HFF-Myc (cell line): ENCODE measurements at regions not wholly inside any gene's neighbourhood (a gene's known extent, or its start where the extent isn't known, plus 50 kb on each side); places are given as distances from the start of the nearest gene placed in this dataset.

Experiments used
- DNase-seq: peaks from one replicate; pipeline ENCODE4 v3.0.0-alpha.2; 2011; ENCODE audit warnings: low read depth; ENCODE audit errors: extremely low read depth
- H3K4me3 ChIP-seq: replicated peaks from 2 replicates; pipeline ENCODE4 v1.5.1; 2011; ENCODE audit warnings: low read depth, mild to moderate bottlenecking, control low read depth, low read length
- TF ChIP-seq, protein P1 (sequence below): IDR thresholded peaks from 2 replicates; pipeline ENCODE4 v1.5.1; 2012; ENCODE audit warnings: mild to moderate bottlenecking, low read depth, low read length, control low read depth; ENCODE audit errors: missing control alignments

DNA sequence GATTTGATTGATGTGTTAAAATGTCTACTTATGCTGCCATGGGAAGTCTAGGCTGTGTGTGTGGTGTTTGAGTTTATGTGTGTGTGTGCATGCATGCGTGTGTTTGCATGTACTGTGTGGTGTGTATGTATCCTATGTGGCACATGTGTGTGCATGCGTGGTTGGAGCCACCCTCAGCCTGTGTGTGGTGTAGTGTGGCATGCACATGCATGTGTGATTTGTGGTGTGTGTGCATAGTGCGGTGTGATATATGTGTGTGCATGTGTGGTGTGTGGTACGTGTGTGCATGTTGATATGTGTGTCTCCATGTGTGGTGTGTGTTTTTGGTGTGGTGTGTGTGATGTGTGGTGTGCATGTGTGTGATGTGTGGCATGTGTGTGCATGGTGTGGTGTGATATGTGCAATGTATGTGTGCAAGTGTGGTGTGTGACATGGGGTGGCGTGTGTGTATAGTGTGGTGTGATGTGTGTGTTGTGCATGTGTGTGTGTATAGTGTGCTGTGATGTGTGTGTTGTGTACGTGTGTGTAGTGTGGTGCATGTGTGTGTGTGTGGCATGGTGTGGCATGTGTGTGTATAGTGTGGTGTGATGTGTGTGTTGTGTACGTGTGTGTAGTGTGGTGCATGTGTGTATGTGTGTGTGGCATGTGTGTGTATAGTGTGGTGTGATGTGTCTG, 66.6 kb upstream of the HDAC4 start:
- DNase-seq = no peak
- H3K4me3 ChIP-seq = no peak overlapping the region
- TF ChIP-seq, protein P1, sequence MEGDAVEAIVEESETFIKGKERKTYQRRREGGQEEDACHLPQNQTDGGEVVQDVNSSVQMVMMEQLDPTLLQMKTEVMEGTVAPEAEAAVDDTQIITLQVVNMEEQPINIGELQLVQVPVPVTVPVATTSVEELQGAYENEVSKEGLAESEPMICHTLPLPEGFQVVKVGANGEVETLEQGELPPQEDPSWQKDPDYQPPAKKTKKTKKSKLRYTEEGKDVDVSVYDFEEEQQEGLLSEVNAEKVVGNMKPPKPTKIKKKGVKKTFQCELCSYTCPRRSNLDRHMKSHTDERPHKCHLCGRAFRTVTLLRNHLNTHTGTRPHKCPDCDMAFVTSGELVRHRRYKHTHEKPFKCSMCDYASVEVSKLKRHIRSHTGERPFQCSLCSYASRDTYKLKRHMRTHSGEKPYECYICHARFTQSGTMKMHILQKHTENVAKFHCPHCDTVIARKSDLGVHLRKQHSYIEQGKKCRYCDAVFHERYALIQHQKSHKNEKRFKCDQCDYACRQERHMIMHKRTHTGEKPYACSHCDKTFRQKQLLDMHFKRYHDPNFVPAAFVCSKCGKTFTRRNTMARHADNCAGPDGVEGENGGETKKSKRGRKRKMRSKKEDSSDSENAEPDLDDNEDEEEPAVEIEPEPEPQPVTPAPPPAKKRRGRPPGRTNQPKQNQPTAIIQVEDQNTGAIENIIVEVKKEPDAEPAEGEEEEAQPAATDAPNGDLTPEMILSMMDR = no peak

GRCh38 chr2:239466755-239467271, 66.0 kb upstream of the HDAC4 start:
- TF ChIP-seq, protein P1 = no peak
- DNase-seq = no peak
- no peak overlapping the region for H3K4me3 ChIP-seq

DNA sequence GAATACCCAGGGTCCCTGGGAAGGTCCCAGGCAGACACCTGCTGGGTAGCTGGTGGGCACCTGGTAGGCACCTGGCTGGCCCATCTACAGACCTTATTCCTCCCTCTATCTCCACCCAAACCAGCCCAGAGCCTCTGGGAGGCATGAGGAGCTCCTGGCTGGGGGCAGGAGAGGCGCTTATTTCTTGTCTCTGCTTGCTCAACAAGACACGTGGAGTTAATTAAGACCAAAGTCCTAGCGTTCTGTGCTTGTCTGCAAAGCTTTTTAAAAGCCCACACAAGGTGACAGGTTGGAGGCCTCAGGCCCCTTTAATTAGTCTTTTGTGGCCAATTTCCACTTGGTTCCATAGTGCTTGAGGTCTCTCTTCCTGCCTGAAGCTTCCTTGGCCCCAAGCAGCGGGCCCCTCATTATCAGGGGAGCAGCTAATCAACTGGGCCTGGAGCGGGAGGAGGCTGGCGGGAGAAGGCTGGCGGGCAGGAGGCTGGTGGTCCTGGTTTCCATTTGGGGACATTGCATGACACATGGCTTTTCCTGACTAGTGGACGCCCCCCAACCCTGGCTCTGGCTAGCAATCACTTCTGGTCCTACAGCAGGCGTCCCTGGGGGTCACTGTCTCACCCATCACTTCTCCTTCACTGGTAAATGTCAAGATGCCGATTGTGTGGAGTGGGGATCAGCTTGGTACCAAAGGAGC, 65.4 kb upstream of the HDAC4 start:
- no peak overlapping the region for H3K4me3 ChIP-seq
- no peak for DNase-seq
- TF ChIP-seq, protein P1 = no peak

- DNase-seq = no peak
- H3K4me3 ChIP-seq = no peak overlapping the region
- TF ChIP-seq, protein P1 = no peak
Observed at GRCh38 chr2:239465017-239466001, 64.5 kb upstream of the HDAC4 start.

DNA sequence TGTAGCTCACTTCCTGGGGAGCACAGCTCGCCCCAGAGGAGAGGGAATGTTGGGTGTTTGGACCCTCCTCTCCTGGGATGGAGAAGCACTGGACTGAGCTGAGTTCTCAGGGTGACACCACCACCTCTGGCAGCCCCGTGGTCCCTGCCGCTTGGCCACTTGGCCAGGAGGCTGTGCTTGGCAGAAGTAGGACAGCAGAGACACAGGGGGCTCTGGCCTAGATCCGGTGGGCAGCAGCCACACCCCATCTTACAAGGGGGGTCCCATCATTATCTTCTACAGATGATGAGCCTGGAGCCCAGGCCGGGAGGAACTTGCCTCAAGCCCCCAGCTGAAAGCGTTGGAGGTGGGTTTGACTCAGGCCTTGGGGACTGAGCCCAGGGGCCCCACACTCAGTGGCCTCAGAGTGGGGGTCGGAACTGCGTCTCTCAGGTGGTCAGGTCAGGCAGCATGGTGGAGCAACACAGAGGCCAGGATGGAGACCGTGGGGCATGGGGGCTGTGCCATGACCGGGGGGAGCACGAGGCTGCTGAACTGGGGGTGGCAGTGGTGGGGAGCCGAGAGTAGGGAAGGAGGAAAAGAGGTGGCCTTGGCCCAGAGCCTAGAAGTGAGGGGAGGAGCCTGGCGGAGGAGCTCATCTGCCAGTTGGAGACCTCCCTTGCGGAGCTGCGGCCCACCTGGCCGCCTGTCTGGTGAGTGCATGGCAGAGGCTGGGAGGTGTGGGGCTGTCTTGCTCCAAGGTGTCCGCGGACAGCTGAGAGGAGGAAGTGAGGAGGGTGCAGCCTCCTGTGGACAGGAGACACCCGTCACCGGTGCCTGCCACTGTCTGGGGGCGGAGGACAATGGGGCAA, 63.6 kb upstream of the HDAC4 start:
- DNase-seq = no peak
- H3K4me3 ChIP-seq = no peak overlapping the region
- TF ChIP-seq, protein P1 = no peak
